Body of pancreas (tissue), 4 donors: ENCODE measurements at regions not wholly inside any gene's neighbourhood (a gene's known extent, or its start where the extent isn't known, plus 50 kb on each side); places are given as distances from the start of the nearest gene placed in this dataset.

ENCODE experiments used
- ATAC-seq: fragments of 150-250 bp; one replicate; pipeline ENCODE4 v1.9.1; 2016
- DNase-seq, 4 donors: peaks; one replicate each; pipeline ENCODE4 v3.0.0-alpha.2; 2019
- H3K27ac ChIP-seq, 4 donors: fragments of 200-600 bp; sonication (generic); 1 replicate in 3 of 4; 2 replicates in 1 of 4; pipeline versions ENCODE4 v1.5.1 to v1.6.1; 2016 to 2019; ENCODE audit warnings: mild to moderate bottlenecking in 1 of 4, mixed read lengths in 1 of 4, moderate library complexity in 1 of 4
- H3K27me3 ChIP-seq, 2 donors: fragments of 200-600 bp; sonication (generic); one replicate each; pipeline ENCODE4 v1.6.0; 2016; ENCODE audit warnings: mild to moderate bottlenecking in 1 of 2
- H3K36me3 ChIP-seq, 2 donors: fragments of 200-600 bp; sonication (generic); replicated peaks in 1 of 2; 2 replicates each; pipeline ENCODE4 v1.5.1; 2016; ENCODE audit warnings: low read depth in 2 of 2; ENCODE audit not compliant: insufficient read depth in 1 of 2
- H3K4me1 ChIP-seq: fragments of 200-600 bp; sonication (generic); one replicate; pipeline ENCODE4 v1.6.0; 2016
- H3K4me3 ChIP-seq, 2 donors: fragments of 200-600 bp; sonication (generic); 1 replicate in 1 of 2; 2 replicates in 1 of 2; pipeline ENCODE4 v1.5.1; 2016 to 2019
- H3K9me3 ChIP-seq, 3 donors: fragments of 200-600 bp; sonication (generic); 1 replicate in 2 of 3; 2 replicates in 1 of 3; pipeline ENCODE4 v1.5.1; 2016
- POLR2A ChIP-seq, 3 donors: fragments of 450-650 bp; IDR thresholded peaks; one replicate each; pipeline ENCODE4 v1.6.1; 2016; ENCODE audit warnings: antibody characterized with exemption in 3 of 3, mild to moderate bottlenecking in 2 of 3
- WGBS, 2 donors: methylation state at CpG; one replicate each; pipeline ENCODE4 v1.1.5; 2017; 5-methylcytosine and 5-hydroxymethylcytosine counted together
- intact Hi-C: fragments of 100-400 bp; cut with DNase I; formaldehyde crosslinking; loops from one replicate; pipeline ENCODE4 v1.15.1; 2023
- TF ChIP-seq, protein P1 (sequence below), 7 experiments: fragments of 450-650 bp in 4 of 7; fragments of 200-600 bp in 3 of 7; sonication (generic) in 3 of 7; IDR thresholded peaks; one replicate each; pipeline ENCODE4 v1.5.1; 2016 to 2019; ENCODE audit warnings: antibody characterized with exemption in 7 of 7

DNA sequence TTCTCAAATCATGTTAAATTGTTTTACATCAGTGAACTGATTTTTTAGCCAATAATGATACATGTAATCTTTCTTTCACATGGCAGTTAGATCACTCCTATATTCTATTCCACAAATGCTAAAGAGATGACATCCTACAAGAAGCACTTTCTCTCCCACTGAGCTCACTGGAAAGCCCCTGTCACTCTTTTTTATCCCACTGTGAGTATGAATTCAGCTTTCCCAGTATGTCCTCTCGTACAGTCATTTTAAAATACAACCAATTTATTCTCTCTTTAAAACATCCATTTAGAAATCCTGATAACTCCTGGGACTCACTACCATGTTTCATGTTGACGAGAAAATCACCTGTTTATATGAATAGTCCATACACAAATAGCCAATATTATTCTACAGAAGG, 599.9 kb downstream of the SEMA5A start:
- Histone ChIP-seq H3K27me3 (no peaks in the 10 kb centered on the region), H3K4me1 (no peaks in the 10 kb centered on the region), H3K36me3 (no peaks in the 10 kb centered on the region), H3K9me3 (no peaks in the 10 kb centered on the region), H3K27ac (no peak overlapping the region), H3K4me3 (no peak overlapping the region)
- intact Hi-C loops: no loop called here
- DNase-seq (no peak), ATAC-seq (no peak)
- 33 to 48% methylated on average over 2 of the region's 2 CpGs for WGBS, 2 donors
- no peak for TF ChIP-seq POLR2A (IDR thresholded peaks at IDR 0.05)
- TF ChIP-seq, protein P1, sequence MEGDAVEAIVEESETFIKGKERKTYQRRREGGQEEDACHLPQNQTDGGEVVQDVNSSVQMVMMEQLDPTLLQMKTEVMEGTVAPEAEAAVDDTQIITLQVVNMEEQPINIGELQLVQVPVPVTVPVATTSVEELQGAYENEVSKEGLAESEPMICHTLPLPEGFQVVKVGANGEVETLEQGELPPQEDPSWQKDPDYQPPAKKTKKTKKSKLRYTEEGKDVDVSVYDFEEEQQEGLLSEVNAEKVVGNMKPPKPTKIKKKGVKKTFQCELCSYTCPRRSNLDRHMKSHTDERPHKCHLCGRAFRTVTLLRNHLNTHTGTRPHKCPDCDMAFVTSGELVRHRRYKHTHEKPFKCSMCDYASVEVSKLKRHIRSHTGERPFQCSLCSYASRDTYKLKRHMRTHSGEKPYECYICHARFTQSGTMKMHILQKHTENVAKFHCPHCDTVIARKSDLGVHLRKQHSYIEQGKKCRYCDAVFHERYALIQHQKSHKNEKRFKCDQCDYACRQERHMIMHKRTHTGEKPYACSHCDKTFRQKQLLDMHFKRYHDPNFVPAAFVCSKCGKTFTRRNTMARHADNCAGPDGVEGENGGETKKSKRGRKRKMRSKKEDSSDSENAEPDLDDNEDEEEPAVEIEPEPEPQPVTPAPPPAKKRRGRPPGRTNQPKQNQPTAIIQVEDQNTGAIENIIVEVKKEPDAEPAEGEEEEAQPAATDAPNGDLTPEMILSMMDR (IDR thresholded peaks at IDR 0.05): no peak

DNA sequence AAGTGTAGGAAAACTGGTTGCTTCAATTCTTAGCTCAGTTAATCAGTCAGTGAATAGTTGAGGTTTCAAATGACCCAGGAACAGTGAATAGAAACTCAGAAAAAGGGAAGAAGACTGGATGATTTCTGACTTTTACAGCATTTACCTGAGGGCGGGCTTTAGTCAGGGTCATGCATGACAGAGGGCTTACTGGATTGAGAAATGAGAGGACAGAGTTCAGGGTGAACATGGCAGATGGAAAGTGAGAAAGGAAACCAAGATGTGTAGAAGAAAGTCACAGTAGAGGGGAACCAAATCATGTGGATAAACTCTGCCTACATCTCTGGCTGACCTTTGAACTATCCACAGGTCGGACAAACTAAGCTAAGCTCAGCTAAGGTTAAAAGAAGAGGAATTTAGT, 596.0 kb downstream of the SEMA5A start:
- Histone ChIP-seq H3K36me3 (no peaks in the 10 kb centered on the region), H3K4me3 (no peak overlapping the region), H3K27ac (no peak overlapping the region), H3K27me3 (no peaks in the 10 kb centered on the region), H3K4me1 (no peaks in the 10 kb centered on the region), H3K9me3 (no peaks in the 10 kb centered on the region)
- ATAC-seq (no peak), DNase-seq (no peak)
- intact Hi-C loops: no loop called here
- TF ChIP-seq, protein P1 (IDR thresholded peaks at IDR 0.05): no peak
- no peak for TF ChIP-seq POLR2A (IDR thresholded peaks at IDR 0.05)
- 39 to 45% methylated on average over 2 of the region's 2 CpGs for WGBS, 2 donors

DNA sequence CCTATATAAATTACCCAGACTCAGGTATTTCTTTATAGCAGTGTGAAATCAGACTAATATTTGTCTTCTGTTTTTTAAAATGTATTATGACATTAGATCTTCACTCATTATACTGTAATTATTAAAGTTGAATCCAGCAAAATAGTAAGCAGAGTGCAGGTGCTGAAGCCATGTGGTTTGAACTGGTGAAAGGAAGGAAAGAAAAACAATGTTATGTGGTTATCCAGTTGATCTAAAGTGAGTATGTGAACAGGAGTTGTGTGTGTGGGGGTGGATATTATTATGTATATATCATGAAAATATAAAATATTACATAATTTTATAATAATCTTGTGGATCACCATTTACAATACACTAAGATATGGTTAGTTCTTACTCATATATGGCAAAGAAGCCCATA, 593.7 kb downstream of the SEMA5A start:
- H3K4me1 ChIP-seq: no peaks in the 10 kb centered on the region
- intact Hi-C loops: no loop called here
- DNase-seq (no peak), ATAC-seq (no peak)
- TF ChIP-seq, protein P1 (IDR thresholded peaks at IDR 0.05): no peak
- TF ChIP-seq POLR2A (IDR thresholded peaks at IDR 0.05): no peak
- H3K9me3 ChIP-seq: no peaks in the 10 kb centered on the region
- H3K4me3 ChIP-seq: no peak overlapping the region
- no peaks in the 10 kb centered on the region for H3K27me3 ChIP-seq
- no peak overlapping the region for H3K27ac ChIP-seq
- no peaks in the 10 kb centered on the region for H3K36me3 ChIP-seq

DNA sequence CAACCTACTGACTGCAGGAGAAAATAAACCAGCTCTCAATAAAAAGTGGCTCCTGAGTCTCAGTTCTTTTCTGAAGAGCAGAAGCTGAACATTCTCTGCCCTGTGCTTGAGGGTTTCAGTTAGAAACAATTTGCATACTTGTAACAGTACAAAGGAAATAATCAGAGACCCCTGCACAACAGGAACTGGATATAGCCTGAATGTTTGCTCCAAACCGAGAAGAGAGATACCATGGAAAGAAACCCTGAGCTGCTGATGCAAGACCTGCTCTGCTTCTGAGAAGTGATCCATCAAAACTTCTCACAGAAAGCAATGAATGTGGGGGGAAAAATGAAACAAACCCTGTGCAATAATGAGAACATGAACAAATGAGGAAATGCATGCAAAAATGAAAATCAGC, 592.9 kb downstream of the SEMA5A start:
- no peak overlapping the region for H3K27ac ChIP-seq
- no peaks in the 10 kb centered on the region for H3K27me3 ChIP-seq
- no peak overlapping the region for H3K4me3 ChIP-seq
- intact Hi-C loops: no loop called here
- no peaks in the 10 kb centered on the region for H3K36me3 ChIP-seq
- 10 to 18% methylated on average over 1 of the region's 1 CpG for WGBS, 2 donors
- H3K9me3 ChIP-seq: no peaks in the 10 kb centered on the region
- no peak for DNase-seq
- H3K4me1 ChIP-seq: no peaks in the 10 kb centered on the region
- TF ChIP-seq, protein P1 (IDR thresholded peaks at IDR 0.05): no peak
- TF ChIP-seq POLR2A (IDR thresholded peaks at IDR 0.05): no peak
- no peak for ATAC-seq

DNA sequence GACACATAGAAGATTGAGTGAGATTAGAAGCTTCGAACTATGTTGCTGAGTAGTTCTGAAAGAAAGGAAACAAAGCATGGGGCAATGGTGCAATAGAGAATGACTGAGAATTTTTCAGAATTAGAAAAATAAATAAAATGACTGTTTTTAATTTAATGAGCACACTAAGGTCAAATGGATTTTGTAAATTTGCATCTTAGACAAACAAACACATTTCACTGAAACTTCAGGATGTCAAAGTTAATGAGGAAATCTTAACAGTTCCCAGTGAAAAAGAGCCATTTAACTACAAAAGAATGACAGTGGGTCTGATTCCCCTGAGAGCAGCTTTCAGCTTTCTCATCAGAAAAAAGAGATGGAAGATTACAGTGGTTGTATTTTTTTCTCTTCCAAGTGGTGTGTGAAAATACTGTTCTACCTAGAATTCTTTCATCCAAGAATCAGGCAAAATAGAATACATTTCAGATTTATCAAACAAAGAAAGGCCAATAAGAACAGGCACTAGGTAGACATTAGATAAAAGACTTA, 591.9 kb downstream of the SEMA5A start:
- no peak for DNase-seq
- no peak for TF ChIP-seq POLR2A (IDR thresholded peaks at IDR 0.05)
- TF ChIP-seq, protein P1 (IDR thresholded peaks at IDR 0.05): no peak
- Histone ChIP-seq H3K9me3 (no peaks in the 10 kb centered on the region), H3K27ac (no peak overlapping the region), H3K4me1 (no peaks in the 10 kb centered on the region), H3K27me3 (no peaks in the 10 kb centered on the region), H3K36me3 (no peaks in the 10 kb centered on the region), H3K4me3 (no peak overlapping the region)
- no peak for ATAC-seq
- intact Hi-C loops: no loop called here
- WGBS, 2 donors: 21 to 27% methylated on average over 1 of the region's 1 CpG
